ENCODE measurements at regions not wholly inside any gene's neighbourhood (a gene's known extent, or its start where the extent isn't known, plus 50 kb on each side); places are given as distances from the start of the nearest gene placed in this dataset.

DNA sequence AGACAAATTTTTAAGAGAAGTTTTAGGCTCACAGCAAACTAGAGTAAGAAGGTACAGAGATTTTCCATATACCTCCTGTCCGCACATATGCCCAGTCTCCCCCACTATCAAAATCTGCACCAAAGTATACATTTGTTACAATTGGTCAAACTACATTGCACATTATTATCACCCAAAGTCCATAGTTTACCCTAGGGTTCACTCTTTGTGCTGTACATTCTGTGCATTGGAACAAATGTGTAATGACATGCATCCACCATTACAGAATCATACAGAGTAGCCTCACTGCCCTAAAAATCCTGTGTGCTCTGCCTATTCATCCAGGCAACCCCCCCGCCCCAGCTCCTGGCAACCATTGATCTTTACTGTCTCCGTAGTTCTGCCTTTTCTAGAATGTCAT, 61.7 kb upstream of the SPRED2 start:
- no peak for ATAC-seq
- TF ChIP-seq, protein P1, sequence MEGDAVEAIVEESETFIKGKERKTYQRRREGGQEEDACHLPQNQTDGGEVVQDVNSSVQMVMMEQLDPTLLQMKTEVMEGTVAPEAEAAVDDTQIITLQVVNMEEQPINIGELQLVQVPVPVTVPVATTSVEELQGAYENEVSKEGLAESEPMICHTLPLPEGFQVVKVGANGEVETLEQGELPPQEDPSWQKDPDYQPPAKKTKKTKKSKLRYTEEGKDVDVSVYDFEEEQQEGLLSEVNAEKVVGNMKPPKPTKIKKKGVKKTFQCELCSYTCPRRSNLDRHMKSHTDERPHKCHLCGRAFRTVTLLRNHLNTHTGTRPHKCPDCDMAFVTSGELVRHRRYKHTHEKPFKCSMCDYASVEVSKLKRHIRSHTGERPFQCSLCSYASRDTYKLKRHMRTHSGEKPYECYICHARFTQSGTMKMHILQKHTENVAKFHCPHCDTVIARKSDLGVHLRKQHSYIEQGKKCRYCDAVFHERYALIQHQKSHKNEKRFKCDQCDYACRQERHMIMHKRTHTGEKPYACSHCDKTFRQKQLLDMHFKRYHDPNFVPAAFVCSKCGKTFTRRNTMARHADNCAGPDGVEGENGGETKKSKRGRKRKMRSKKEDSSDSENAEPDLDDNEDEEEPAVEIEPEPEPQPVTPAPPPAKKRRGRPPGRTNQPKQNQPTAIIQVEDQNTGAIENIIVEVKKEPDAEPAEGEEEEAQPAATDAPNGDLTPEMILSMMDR (IDR thresholded peaks at IDR 0.05): no peak
- intact Hi-C loops (cut with DNase I): no loop called here
- no peaks in the 10 kb centered on the region for H3K4me1 ChIP-seq
- no peak for DNase-seq
- H3K4me3 ChIP-seq: no peak overlapping the region
- no peaks in the 10 kb centered on the region for H3K27me3 ChIP-seq
- no peaks in the 10 kb centered on the region for H3K36me3 ChIP-seq
- H3K27ac ChIP-seq: no peak overlapping the region
- no peaks in the 10 kb centered on the region for H3K9me3 ChIP-seq

DNA sequence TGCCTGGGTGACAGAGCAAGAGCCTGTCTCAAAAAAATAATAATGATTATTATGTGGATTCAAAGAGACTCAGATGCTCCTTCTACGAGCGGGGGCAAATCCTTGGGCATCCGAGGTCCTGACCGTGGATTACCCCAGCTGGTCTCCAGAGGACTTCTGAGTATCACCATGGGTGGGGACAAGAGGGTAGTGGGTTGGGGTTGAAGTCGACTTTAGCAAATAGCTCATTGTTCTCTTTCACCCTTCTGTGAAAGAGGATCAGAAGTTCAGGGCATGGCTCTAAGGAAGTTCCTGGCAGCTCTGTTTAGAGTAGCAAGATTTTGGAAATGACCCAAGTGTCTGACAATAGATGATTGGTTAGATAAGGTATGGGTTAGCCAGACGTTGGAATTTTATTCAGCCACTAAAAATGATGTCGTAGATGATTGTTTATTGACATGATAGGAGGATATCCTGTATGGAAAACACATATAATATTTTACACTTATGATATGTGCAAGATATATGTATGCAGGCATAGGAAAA, 59.0 kb upstream of the SPRED2 start:
- H3K4me3 ChIP-seq: no peak overlapping the region
- H3K27ac ChIP-seq: no peak overlapping the region
- H3K36me3 ChIP-seq: no peaks in the 10 kb centered on the region
- no peak for ATAC-seq
- H3K27me3 ChIP-seq: no peaks in the 10 kb centered on the region
- DNase-seq: no peak
- TF ChIP-seq, protein P1 (IDR thresholded peaks at IDR 0.05): no peak
- no peaks in the 10 kb centered on the region for H3K4me1 ChIP-seq
- H3K9me3 ChIP-seq: no peaks in the 10 kb centered on the region
- intact Hi-C loops (cut with DNase I): no loop called here

DNA sequence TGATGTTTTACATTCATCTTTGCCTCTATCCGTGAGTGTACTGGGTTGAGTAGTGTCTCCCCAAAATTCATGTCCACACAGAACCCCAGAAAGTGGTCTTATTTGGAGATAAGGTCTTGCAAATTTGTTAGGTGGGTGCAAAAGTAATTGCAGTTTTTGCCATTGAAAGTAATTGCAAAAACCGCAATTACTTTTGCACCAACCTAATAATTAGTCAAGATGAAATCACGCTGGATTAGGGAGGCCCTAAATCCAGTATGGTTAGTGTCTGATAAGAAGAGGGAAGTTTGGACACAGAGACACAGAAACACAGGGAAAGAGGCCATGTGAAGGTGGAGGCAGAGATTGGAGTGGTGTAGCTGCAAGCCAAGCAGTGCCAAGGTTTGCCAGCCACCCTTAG, 57.8 kb upstream of the SPRED2 start:
- Histone ChIP-seq H3K9me3 (no peaks in the 10 kb centered on the region), H3K4me3 (no peak overlapping the region), H3K27me3 (no peaks in the 10 kb centered on the region), H3K27ac (no peak overlapping the region), H3K36me3 (no peaks in the 10 kb centered on the region), H3K4me1 (no peaks in the 10 kb centered on the region)
- TF ChIP-seq, protein P1 (IDR thresholded peaks at IDR 0.05): no peak
- DNase-seq (no peak), ATAC-seq (no peak)
- intact Hi-C loops (cut with DNase I): no loop called here

DNA sequence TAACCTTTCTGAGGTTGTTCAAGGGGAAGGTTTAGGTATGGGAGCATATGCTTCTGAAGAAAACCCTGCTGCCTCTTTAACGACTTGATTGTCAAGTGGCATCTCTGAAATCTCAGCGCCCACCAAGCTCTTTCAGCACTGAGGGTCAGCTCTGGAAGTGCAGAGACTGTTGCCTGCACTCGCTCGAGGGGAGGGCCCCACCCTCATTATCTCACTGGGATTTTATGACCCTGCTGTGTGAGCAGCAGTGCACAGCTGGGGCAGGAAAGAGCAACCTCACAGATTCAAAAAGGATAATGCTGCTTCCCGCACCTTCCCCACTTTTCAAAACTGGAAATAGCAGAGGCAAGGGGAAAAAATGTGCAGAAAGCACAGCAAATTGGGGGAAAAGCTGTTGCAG, 56.9 kb upstream of the SPRED2 start:
- TF ChIP-seq, protein P1 (IDR thresholded peaks at IDR 0.05): no peak
- Histone ChIP-seq H3K27me3 (no peaks in the 10 kb centered on the region), H3K4me3 (no peak overlapping the region), H3K9me3 (no peaks in the 10 kb centered on the region), H3K36me3 (no peaks in the 10 kb centered on the region), H3K4me1 (no peaks in the 10 kb centered on the region), H3K27ac (no peak overlapping the region)
- ATAC-seq: no peak
- DNase-seq: no peak
- intact Hi-C loops (cut with DNase I): no loop called here

DNA sequence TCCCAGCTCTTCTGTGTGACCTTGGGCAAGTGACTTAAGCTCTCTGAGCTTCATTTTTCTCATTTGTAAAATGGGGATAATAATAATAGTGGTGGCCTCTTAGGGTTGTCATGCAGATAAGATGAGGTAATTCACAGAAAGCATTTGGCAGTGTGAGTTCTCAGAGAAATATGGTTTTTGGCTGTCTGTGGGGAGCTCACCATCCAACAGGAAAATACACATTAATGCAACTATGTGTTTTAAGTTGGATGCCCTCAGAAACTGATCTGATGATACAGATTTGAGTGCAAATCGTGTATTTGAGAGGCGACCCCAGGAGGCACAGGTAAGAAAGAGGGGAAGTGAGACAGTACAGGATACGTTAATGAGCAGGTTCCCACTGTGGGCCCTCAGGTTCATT, 56.1 kb upstream of the SPRED2 start:
- H3K27ac ChIP-seq: no peak overlapping the region
- no peaks in the 10 kb centered on the region for H3K4me1 ChIP-seq
- ATAC-seq (no peak), DNase-seq (no peak)
- TF ChIP-seq, protein P1 (IDR thresholded peaks at IDR 0.05): no peak
- H3K9me3 ChIP-seq: no peaks in the 10 kb centered on the region
- H3K36me3 ChIP-seq: no peaks in the 10 kb centered on the region
- no peaks in the 10 kb centered on the region for H3K27me3 ChIP-seq
- no peak overlapping the region for H3K4me3 ChIP-seq
- intact Hi-C loops (cut with DNase I): no loop called here

DNA sequence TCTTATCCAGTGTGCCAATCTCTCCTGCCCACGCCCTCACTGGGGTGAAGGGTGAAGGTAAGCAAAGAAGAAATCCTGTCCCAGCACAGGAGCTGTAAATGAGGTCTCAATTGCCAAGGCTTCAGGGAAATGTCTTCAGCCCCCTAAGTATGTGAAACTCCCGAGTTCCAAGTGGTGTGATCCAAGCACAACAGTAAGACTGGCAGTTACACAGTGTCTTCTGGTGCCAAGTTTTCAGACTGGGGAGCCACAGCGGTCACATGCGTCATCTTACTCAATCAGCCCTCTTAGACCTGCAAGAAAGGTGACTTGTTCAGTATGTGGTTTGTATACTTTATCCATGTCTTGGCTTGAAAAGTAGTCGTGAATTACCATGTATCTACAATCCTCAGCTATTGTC, 55.0 kb upstream of the SPRED2 start:
- no peak overlapping the region for H3K27ac ChIP-seq
- H3K4me1 ChIP-seq: no peaks in the 10 kb centered on the region
- TF ChIP-seq, protein P1 (IDR thresholded peaks at IDR 0.05): no peak
- H3K27me3 ChIP-seq: no peaks in the 10 kb centered on the region
- ATAC-seq (peak; percentile 85), DNase-seq (no peak)
- intact Hi-C loops (cut with DNase I): no loop called here
- no peaks in the 10 kb centered on the region for H3K9me3 ChIP-seq
- H3K36me3 ChIP-seq: no peaks in the 10 kb centered on the region
- no peak overlapping the region for H3K4me3 ChIP-seq

All from upper lobe of right lung (tissue), 1 donor.